B cell (primary cell): ENCODE measurements at regions not wholly inside any gene's neighbourhood (a gene's known extent, or its start where the extent isn't known, plus 50 kb on each side); places are given as distances from the start of the nearest gene placed in this dataset.

Experiments used
- ATAC-seq: fragments of 200-7000 bp; cut with Tn5 transposase; one replicate; pipeline ENCODE4 v1.10.0; 2021; ENCODE audit warnings: low read depth, mild to moderate bottlenecking, moderate number of reproducible peaks, moderate library complexity
- CTCF ChIA-PET: fragments of 350-600 bp; sonication (Branson Sonifier 250); formaldehyde crosslinking; loops from one replicate; lab custom pipeline; 2021; ENCODE audit warnings: antibody characterized with exemption, inconsistent platforms; lab: Charles Lee
- POLR2A ChIA-PET: fragments of 350-600 bp; sonication (Branson Sonifier 250); formaldehyde crosslinking; loops from one replicate; lab custom pipeline; 2021; ENCODE audit warnings: antibody characterized with exemption; lab: Charles Lee
- DNase-seq: peaks from one replicate; pipeline ENCODE4 v3.0.0; 2013
- H2AFZ ChIP-seq: 2 replicates; pipeline ENCODE4 v1.6.1; 2012; ENCODE audit warnings: mild to moderate bottlenecking, low read depth, low read length; ENCODE audit not compliant: insufficient read depth, poor library complexity, severe bottlenecking
- H3K27ac ChIP-seq, 2 donors: 1 replicate in 1 of 2; 2 replicates in 1 of 2; pipeline ENCODE4 v1.5.1; 2012 to 2013; ENCODE audit warnings: low read length in 2 of 2, mild to moderate bottlenecking in 2 of 2, moderate library complexity in 1 of 2
- H3K27me3 ChIP-seq, 4 experiments: fragments of 200-600 bp in 1 of 4; sonication (generic) in 1 of 4; replicated peaks in 1 of 4; 1 replicate in 2 of 4; 2 replicates in 2 of 4; pipeline versions ENCODE4 v1.6.1 to v1.7.0; 2013 to 2016; ENCODE audit warnings: low read length in 3 of 4, mild to moderate bottlenecking in 2 of 4, mixed read lengths in 1 of 4, moderate library complexity in 1 of 4; ENCODE audit not compliant: insufficient read depth in 4 of 4, control insufficient read depth in 3 of 4; ENCODE audit errors: control extremely low read depth in 1 of 4
- H3K36me3 ChIP-seq, 2 experiments: replicated peaks in 1 of 2; 1 replicate in 1 of 2; 2 replicates in 1 of 2; pipeline versions ENCODE4 v1.6.1 to v1.7.1; 2013; ENCODE audit warnings: low read length in 1 of 2; ENCODE audit not compliant: insufficient read depth in 2 of 2, control insufficient read depth in 1 of 2; ENCODE audit errors: control extremely low read depth in 1 of 2, extremely low read depth in 1 of 2
- H3K4me1 ChIP-seq, 2 donors: fragments of 200-600 bp in 1 of 2; sonication (generic) in 1 of 2; 1 replicate in 1 of 2; 2 replicates in 1 of 2; pipeline versions ENCODE4 v1.5.1 to v1.6.1; 2013 to 2017; ENCODE audit warnings: low read length in 2 of 2; ENCODE audit not compliant: control insufficient read depth in 2 of 2, insufficient read depth in 2 of 2
- H3K4me2 ChIP-seq: replicated peaks from 2 replicates; pipeline ENCODE3; 2012; ENCODE audit warnings: mild to moderate bottlenecking, low read depth, low read length; ENCODE audit not compliant: poor library complexity, severe bottlenecking
- H3K4me3 ChIP-seq, 5 experiments: fragments of 200-600 bp in 1 of 5; sonication (generic) in 1 of 5; 1 replicate in 3 of 5; 2 replicates in 2 of 5; pipeline versions ENCODE4 v1.5.1 to v1.7.0; 2011 to 2016; ENCODE audit warnings: low read length in 4 of 5, mild to moderate bottlenecking in 4 of 5, low read depth in 2 of 5, control low read depth in 1 of 5, moderate library complexity in 1 of 5; ENCODE audit not compliant: insufficient read depth in 1 of 5; ENCODE audit errors: control extremely low read depth in 1 of 5, extremely low read depth in 1 of 5
- H3K79me2 ChIP-seq: fragments of 200-600 bp; sonication (generic); one replicate; pipeline ENCODE4 v1.6.0; 2016; ENCODE audit warnings: low read length; ENCODE audit not compliant: control insufficient read depth, insufficient read depth
- H3K9ac ChIP-seq: fragments of 200-600 bp; sonication (generic); 2 replicates; pipeline ENCODE4 v1.6.1; 2017; ENCODE audit warnings: mild to moderate bottlenecking, low read length, moderate library complexity
- H3K9me3 ChIP-seq, 3 donors: one replicate each; pipeline versions ENCODE4 v1.6.1 to v1.7.1; 2013; ENCODE audit warnings: low read length in 2 of 3; ENCODE audit not compliant: control insufficient read depth in 2 of 3, insufficient read depth in 1 of 3; ENCODE audit errors: control extremely low read depth in 1 of 3
- H4K20me1 ChIP-seq: 2 replicates; pipeline ENCODE4 v1.6.0; 2012; ENCODE audit warnings: mild to moderate bottlenecking, low read length; ENCODE audit not compliant: insufficient read depth, control insufficient read depth, poor library complexity, severe bottlenecking
- H3K27ac Mint-ChIP-seq: one replicate; pipeline ENCODE4 v1.8.0; 2021; ENCODE audit warnings: mixed read lengths
- H3K27me3 Mint-ChIP-seq: one replicate; pipeline ENCODE4 v1.8.0; 2021; ENCODE audit warnings: mixed read lengths
- H3K4me1 Mint-ChIP-seq: one replicate; pipeline ENCODE4 v1.8.0; 2021; ENCODE audit warnings: mixed read lengths
- H3K4me3 Mint-ChIP-seq: one replicate; pipeline ENCODE4 v1.8.0; 2021; ENCODE audit warnings: mixed read lengths
- H3K9me3 Mint-ChIP-seq: one replicate; pipeline ENCODE4 v1.8.0; 2022; ENCODE audit warnings: mixed read lengths; ENCODE audit not compliant: insufficient read depth
- CTCF ChIP-seq: fragments of 200-600 bp; IDR thresholded peaks from one replicate; pipeline ENCODE4 v1.8.0; 2022; ENCODE audit warnings: antibody characterized with exemption, mild to moderate bottlenecking
- EZH2 ChIP-seq: IDR thresholded peaks from 2 replicates; pipeline ENCODE4 v1.6.1; 2012; ENCODE audit warnings: borderline replicate concordance, low read depth, mild to moderate bottlenecking, moderate library complexity, low read length; ENCODE audit not compliant: insufficient read depth, poor library complexity, severe bottlenecking
- WGBS: methylation state at CpG from one replicate; pipeline ENCODE4 v1.1.5; 2013; ENCODE audit warnings: missing lambda C conversion rate; ENCODE audit not compliant: insufficient coverage; 5-methylcytosine and 5-hydroxymethylcytosine counted together
- intact Hi-C: fragments of 100-400 bp; cut with micrococcal nuclease; formaldehyde crosslinking; loops from one replicate; pipeline ENCODE4 v1.10.0; 2022

- 56% methylated on average over 2 of the region's 4 CpGs for WGBS
- no peak for TF ChIP-seq EZH2
- no peak for TF ChIP-seq CTCF
- Histone ChIP-seq H3K4me3 (no peak overlapping the region), H3K9me3 (no peaks in the 10 kb centered on the region), H4K20me1 (no peaks in the 10 kb centered on the region), H3K4me1 (no peaks in the 10 kb centered on the region), H3K4me2 (no peak overlapping the region), H3K27me3 (no peaks in the 10 kb centered on the region), H3K36me3 (no peaks in the 10 kb centered on the region), H3K9ac (no peak overlapping the region), H3K27ac (no peak overlapping the region), H2AFZ (no peak overlapping the region), H3K79me2 (no peaks in the 10 kb centered on the region)
- POLR2A ChIA-PET = no interaction called here
- Mint-ChIP-seq H3K4me3 (no peak overlapping the region), H3K27ac (no peak overlapping the region), H3K4me1 (no peaks in the 10 kb centered on the region), H3K9me3 (no peaks in the 10 kb centered on the region), H3K27me3 (no peaks in the 10 kb centered on the region)
- DNase-seq = no peak
- CTCF ChIA-PET = no interaction called here
- ATAC-seq = no peak
- intact Hi-C loops = no loop called here
These were observed 196.2 kb downstream of the BAMBI start for GRCh38 chr10:28873540-28873939.

GRCh38 chr10:28874210-28874609 is 196.9 kb downstream of the BAMBI start:
- Histone ChIP-seq H3K4me2 (no peak overlapping the region), H3K27ac (no peak overlapping the region), H3K9me3 (no peaks in the 10 kb centered on the region), H3K27me3 (no peaks in the 10 kb centered on the region), H4K20me1 (no peaks in the 10 kb centered on the region), H2AFZ (no peak overlapping the region), H3K36me3 (no peaks in the 10 kb centered on the region), H3K4me3 (no peak overlapping the region), H3K4me1 (no peaks in the 10 kb centered on the region), H3K9ac (no peak overlapping the region), H3K79me2 (no peaks in the 10 kb centered on the region)
- TF ChIP-seq CTCF (no peak), EZH2 (no peak)
- Mint-ChIP-seq H3K4me3 (no peak overlapping the region), H3K9me3 (no peaks in the 10 kb centered on the region), H3K27me3 (no peaks in the 10 kb centered on the region), H3K4me1 (no peaks in the 10 kb centered on the region), H3K27ac (no peak overlapping the region)
- no CpG with 5 or more reads among the region's 1 CpG for WGBS
- POLR2A ChIA-PET = no interaction called here
- DNase-seq (no peak), ATAC-seq (no peak)
- intact Hi-C loops = no loop called here
- CTCF ChIA-PET = no interaction called here
